ENCODE measurements at regions not wholly inside any gene's neighbourhood (a gene's known extent, or its start where the extent isn't known, plus 50 kb on each side); places are given as distances from the start of the nearest gene placed in this dataset.

DNA sequence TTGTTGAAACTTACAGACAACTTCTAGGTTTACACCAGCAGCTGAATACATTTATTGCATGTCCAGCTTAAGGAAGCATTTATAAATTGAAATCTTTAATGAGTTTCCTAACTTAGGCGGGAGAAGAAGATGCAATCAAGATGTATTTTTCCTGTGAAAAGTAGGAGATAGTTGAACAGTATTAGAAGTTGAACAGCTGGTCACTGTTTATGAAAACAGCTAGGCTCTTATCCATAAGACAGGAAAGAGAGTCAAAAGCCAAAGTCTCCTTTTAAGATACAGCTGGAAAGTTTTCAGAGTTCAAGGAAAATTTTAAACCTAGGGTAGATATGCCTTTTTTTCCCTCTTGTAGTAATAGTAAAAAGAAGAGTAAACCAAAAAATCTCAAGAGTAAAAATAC is 236.1 kb upstream of the FERD3L start:
- TF ChIP-seq TAF1 (IDR thresholded peaks at IDR 0.05; ENCODE audit: low read depth) (no peak), RAD21 (IDR thresholded peaks at IDR 0.05; ENCODE audit: low read depth) (no peak), FOXM1 (IDR thresholded peaks at IDR 0.05; ENCODE audit: borderline replicate concordance, low read depth) (no peak), EP300 (IDR thresholded peaks at IDR 0.05; ENCODE audit: borderline replicate concordance) (no peak), CEBPB (IDR thresholded peaks at IDR 0.05) (no peak)

Data from Ishikawa (cell line).